A549 (cell line): ENCODE measurements at regions not wholly inside any gene's neighbourhood (a gene's known extent, or its start where the extent isn't known, plus 50 kb on each side); places are given as distances from the start of the nearest gene placed in this dataset.

Experiments used
- ATAC-seq, 2 experiments: fragments of 200-7000 bp in 1 of 2; fragments of >200 bp in 1 of 2; cut with Nextera tagmentation in 1 of 2; cut with Tn5 transposase in 1 of 2; 3 replicates each; pipeline versions ENCODE4 v1.8.0 to v1.9.1; 2018 to 2020; ENCODE audit warnings: mild to moderate bottlenecking in 1 of 2, moderate library complexity in 1 of 2
- CTCF ChIA-PET: fragments of 300-600 bp; sonication (Branson Sonifier 250); formaldehyde crosslinking; extraction: SDS; loops from one replicate; lab custom pipeline; 2021; ENCODE audit warnings: antibody characterized with exemption, inconsistent platforms; lab: Yijun Ruan, JAX
- POLR2A ChIA-PET: fragments of 350-600 bp; formaldehyde crosslinking; extraction: SDS; loops from one replicate; lab custom pipeline; 2021; ENCODE audit warnings: antibody characterized with exemption, inconsistent platforms; lab: Yijun Ruan, JAX
- DNase-seq, 2 experiments: peaks; one replicate each; pipeline versions ENCODE4 v3.0.0 to v3.0.0-alpha.2; 2011 to 2016; ENCODE audit warnings: low read depth in 1 of 2, low spot score in 1 of 2
- FAIRE-seq: peaks from 2 replicates; lab custom pipeline; 2011; peaks lifted over from hg19 to GRCh38; lab: Jason Lieb, UNC
- H3K27ac ChIP-seq, 2 experiments: fragments of >200 bp; sonication (Bioruptor Twin); formaldehyde crosslinking; 3 replicates each; pipeline ENCODE4 v1.5.1; 2016 to 2017
- H3K4me1 ChIP-seq: fragments of >200 bp; sonication (Bioruptor Twin); formaldehyde crosslinking; 3 replicates; pipeline ENCODE4 v1.6.1; 2016
- H3K4me2 ChIP-seq: fragments of >200 bp; sonication (Bioruptor Twin); formaldehyde crosslinking; 3 replicates; pipeline ENCODE4 v1.6.1; 2016
- H3K4me3 ChIP-seq: fragments of >200 bp; sonication (Bioruptor Twin); formaldehyde crosslinking; 3 replicates; pipeline ENCODE4 v1.5.1; 2016
- H3K9me3 ChIP-seq: fragments of >200 bp; sonication (Bioruptor Twin); formaldehyde crosslinking; 3 replicates; pipeline ENCODE4 v1.6.1; 2016
- CBX2 ChIP-seq: fragments of 200-600 bp; sonication (generic); IDR thresholded peaks from 2 replicates; pipeline ENCODE4 v1.6.1; 2016; ENCODE audit warnings: low read depth, mild to moderate bottlenecking, borderline replicate concordance
- CEBPB ChIP-seq, 2 experiments: fragments of >200 bp in 1 of 2; sonication (Bioruptor Twin) in 1 of 2; formaldehyde crosslinking in 1 of 2; IDR thresholded peaks; 2 replicates each; pipeline ENCODE4 v1.6.1; 2012 to 2016
- E2F6 ChIP-seq: IDR thresholded peaks from 2 replicates; pipeline ENCODE4 v1.6.1; 2012; ENCODE audit warnings: low read depth, borderline replicate concordance
- ESRRA ChIP-seq: fragments of 150-350 bp; IDR thresholded peaks from 2 replicates; pipeline ENCODE4 v1.6.1; 2014; ENCODE audit warnings: mild to moderate bottlenecking, low read length, borderline replicate concordance
- FOSL2 ChIP-seq, 2 experiments: fragments of 450-650 bp in 1 of 2; fragments of >200 bp in 1 of 2; sonication (Bioruptor Twin) in 1 of 2; formaldehyde crosslinking; IDR thresholded peaks; 2 replicates each; pipeline versions ENCODE4 v1.5.0 to v1.6.1; 2016 to 2020; ENCODE audit warnings: mild to moderate bottlenecking in 1 of 2, moderate library complexity in 1 of 2
- GATA3 ChIP-seq: IDR thresholded peaks from 2 replicates; pipeline ENCODE4 v1.6.1; 2012; ENCODE audit warnings: borderline replicate concordance
- HES2 ChIP-seq: fragments of >200 bp; sonication (Bioruptor Twin); formaldehyde crosslinking; IDR thresholded peaks from 2 replicates; pipeline ENCODE4 v1.6.1; 2016
- HEYL ChIP-seq: fragments of 250-450 bp; sonication (Bioruptor Pico); IDR thresholded peaks from 2 replicates; pipeline ENCODE4 v1.8.0; 2021; ENCODE audit warnings: mild to moderate bottlenecking, moderate library complexity
- JUN ChIP-seq, 2 experiments: fragments of >200 bp; sonication (Bioruptor Twin); formaldehyde crosslinking; IDR thresholded peaks; 2 replicates in 1 of 2; 3 replicates in 1 of 2; pipeline ENCODE4 v1.6.1; 2016 to 2017
- JUNB ChIP-seq: fragments of >200 bp; sonication (Bioruptor Twin); formaldehyde crosslinking; IDR thresholded peaks from 2 replicates; pipeline ENCODE4 v1.6.1; 2016
- KDM5A ChIP-seq: fragments of 200-600 bp; sonication (generic); IDR thresholded peaks from 2 replicates; pipeline ENCODE4 v1.6.1; 2016; ENCODE audit warnings: antibody characterized with exemption, mild to moderate bottlenecking
- MAFK ChIP-seq: fragments of 450-650 bp; IDR thresholded peaks from 2 replicates; pipeline ENCODE4 v1.6.1; 2014; ENCODE audit not compliant: partially characterized antibody
- MAZ ChIP-seq: fragments of 150-350 bp; IDR thresholded peaks from 2 replicates; pipeline ENCODE4 v1.6.1; 2014; ENCODE audit warnings: antibody characterized with exemption, low read depth, low read length, borderline replicate concordance
- MYC ChIP-seq: IDR thresholded peaks from 2 replicates; pipeline ENCODE4 v1.6.1; 2012; ENCODE audit warnings: mild to moderate bottlenecking, inconsistent platforms, low read length, improper control_type of control experiment, borderline replicate concordance
- NPAS2 ChIP-seq: fragments of 250-450 bp; sonication (Bioruptor Pico); IDR thresholded peaks from 2 replicates; pipeline ENCODE4 v1.8.0; 2022; ENCODE audit warnings: mild to moderate bottlenecking, moderate library complexity, borderline replicate concordance
- NR3C1 ChIP-seq: fragments of >200 bp; sonication (Bioruptor Twin); formaldehyde crosslinking; IDR thresholded peaks from 3 replicates; pipeline ENCODE4 v1.6.1; 2017
- RAD21 ChIP-seq, 2 experiments: fragments of >200 bp in 1 of 2; sonication (Bioruptor Twin) in 1 of 2; formaldehyde crosslinking in 1 of 2; IDR thresholded peaks in 1 of 2; conservative IDR thresholded peaks in 1 of 2; 2 replicates in 1 of 2; 3 replicates in 1 of 2; pipeline ENCODE4 v1.6.1; 2012 to 2018; ENCODE audit warnings: inconsistent platforms in 1 of 2
- REST ChIP-seq: fragments of 200-600 bp; sonication (generic); IDR thresholded peaks from 2 replicates; pipeline ENCODE4 v1.6.1; 2016; ENCODE audit warnings: antibody characterized with exemption, mild to moderate bottlenecking, moderate library complexity
- RFX5 ChIP-seq: fragments of 450-650 bp; IDR thresholded peaks from 2 replicates; pipeline ENCODE4 v1.7.1; 2014; ENCODE audit warnings: antibody characterized with exemption, mild to moderate bottlenecking, moderate library complexity
- RNF2 ChIP-seq: fragments of 200-600 bp; sonication (generic); IDR thresholded peaks from 2 replicates; pipeline ENCODE4 v1.6.1; 2016; ENCODE audit warnings: low read depth, mild to moderate bottlenecking, antibody characterized with exemption, moderate library complexity, borderline replicate concordance
- SREBF2 ChIP-seq: fragments of 450-650 bp; IDR thresholded peaks from 2 replicates; pipeline ENCODE4 v1.6.1; 2014; ENCODE audit warnings: mild to moderate bottlenecking, moderate library complexity
- ZC3H11A ChIP-seq: fragments of 450-650 bp; IDR thresholded peaks from 2 replicates; pipeline ENCODE4 v1.6.1; 2014; ENCODE audit warnings: antibody characterized with exemption, mild to moderate bottlenecking
- ZFP36 ChIP-seq: fragments of 450-650 bp; IDR thresholded peaks from 2 replicates; pipeline ENCODE4 v1.6.1; 2014; ENCODE audit warnings: borderline replicate concordance; ENCODE audit not compliant: partially characterized antibody
- ZNF302 ChIP-seq: fragments of 250-450 bp; sonication (Bioruptor Pico); IDR thresholded peaks from 2 replicates; pipeline ENCODE4 v1.9.0; 2021; ENCODE audit warnings: inconsistent platforms, mild to moderate bottlenecking, moderate library complexity
- ZSCAN20 ChIP-seq: fragments of 250-450 bp; sonication (Bioruptor Pico); IDR thresholded peaks from 2 replicates; pipeline ENCODE4 v1.8.0; 2022; ENCODE audit warnings: mild to moderate bottlenecking, moderate library complexity
- WGBS: methylation state at CpG from one replicate; pipeline ENCODE4 v1.1.6; 2017; ENCODE audit errors: missing lambda C conversion rate; 5-methylcytosine and 5-hydroxymethylcytosine counted together
- TF ChIP-seq, protein P1 (sequence below): fragments of 150-350 bp; IDR thresholded peaks from 2 replicates; pipeline ENCODE4 v1.6.1; 2014; ENCODE audit warnings: low read depth, mild to moderate bottlenecking, low read length

DNA sequence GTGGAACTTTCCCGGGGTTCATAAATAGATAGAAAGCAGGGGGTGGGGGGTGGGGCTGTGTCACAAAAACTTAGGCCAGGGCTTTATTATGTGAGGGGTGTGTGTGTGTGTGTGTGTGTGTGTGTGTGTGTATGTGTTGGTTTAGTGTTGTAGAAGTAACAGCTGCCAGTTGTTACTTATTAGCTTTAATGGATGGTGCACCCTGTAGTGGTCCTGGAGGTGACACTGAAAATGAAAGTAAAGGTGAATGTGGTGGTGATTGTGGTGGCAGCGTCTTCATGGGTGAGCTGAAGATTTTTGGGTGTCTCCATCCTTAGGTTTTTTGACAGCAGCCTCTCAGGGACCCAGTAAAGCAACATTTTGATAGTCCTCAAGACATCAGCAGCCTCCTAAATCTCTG, 449.9 kb downstream of the PDCD6IP start:
- no peak overlapping the region for H3K4me3 ChIP-seq
- ChIA-PET POLR2A (no interaction called here), CTCF (interaction anchor here (1.6 to 3.0 kb wide), 3 partner anchors 10 to 16 kb away, joined by 6 to 9 read pairs (median 6); no protein-coding TSS in a partner anchor)
- ATAC-seq, result no peak
- 40% methylated on average over 2 of the region's 2 CpGs for WGBS
- no peaks in the 10 kb centered on the region for H3K4me1 ChIP-seq
- FAIRE-seq, result no peak
- DNase-seq, result no peak
- TF ChIP-seq RAD21 (conservative IDR thresholded peaks at IDR 0.05 in 1 of 2, IDR thresholded peaks at IDR 0.05 in 1 of 2), result no peak
- TF ChIP-seq, protein P1, sequence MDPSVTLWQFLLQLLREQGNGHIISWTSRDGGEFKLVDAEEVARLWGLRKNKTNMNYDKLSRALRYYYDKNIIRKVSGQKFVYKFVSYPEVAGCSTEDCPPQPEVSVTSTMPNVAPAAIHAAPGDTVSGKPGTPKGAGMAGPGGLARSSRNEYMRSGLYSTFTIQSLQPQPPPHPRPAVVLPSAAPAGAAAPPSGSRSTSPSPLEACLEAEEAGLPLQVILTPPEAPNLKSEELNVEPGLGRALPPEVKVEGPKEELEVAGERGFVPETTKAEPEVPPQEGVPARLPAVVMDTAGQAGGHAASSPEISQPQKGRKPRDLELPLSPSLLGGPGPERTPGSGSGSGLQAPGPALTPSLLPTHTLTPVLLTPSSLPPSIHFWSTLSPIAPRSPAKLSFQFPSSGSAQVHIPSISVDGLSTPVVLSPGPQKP, result no peak
- no peak for TF ChIP-seq ZSCAN20 (CRISPR knock-in tag)
- TF ChIP-seq HEYL (CRISPR knock-in tag), result no peak
- TF ChIP-seq NPAS2, result no peak
- no peak for TF ChIP-seq JUN (IDR thresholded peaks at IDR 0.05)
- no peak for TF ChIP-seq ZC3H11A
- TF ChIP-seq GATA3, result no peak
- TF ChIP-seq ZNF302, result no peak
- no peak for TF ChIP-seq E2F6
- no peak for TF ChIP-seq HES2
- no peak for TF ChIP-seq RNF2
- H3K27ac ChIP-seq, result no peak overlapping the region
- no peak overlapping the region for H3K4me2 ChIP-seq
- H3K9me3 ChIP-seq, result no peaks in the 10 kb centered on the region

DNA sequence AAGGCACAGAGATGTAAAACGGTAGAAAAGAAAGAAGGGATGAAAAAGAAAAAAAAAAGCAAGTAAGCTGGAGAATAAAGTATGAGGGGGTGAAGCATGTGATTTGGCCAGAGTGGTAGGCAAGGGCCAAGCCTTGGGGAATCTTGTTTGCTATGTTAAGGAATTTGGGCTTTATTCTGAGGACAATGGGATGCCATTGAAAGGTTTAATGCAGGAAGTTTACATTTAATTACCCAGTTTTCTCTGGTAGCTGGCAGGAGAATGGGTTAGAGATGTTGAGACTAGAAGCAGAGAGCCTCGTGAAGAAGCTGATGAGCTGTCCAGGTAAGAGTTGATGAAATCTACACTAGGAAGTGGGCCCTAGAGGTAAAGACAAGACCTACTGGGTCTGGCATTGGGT, 455.9 kb downstream of the PDCD6IP start:
- ChIA-PET POLR2A (no interaction called here), CTCF (interaction anchor here (0.6 to 1.2 kb wide), 3 partner anchors 14 to 429 kb away, joined by 3 read pairs; no protein-coding TSS in a partner anchor)
- Histone ChIP-seq H3K9me3 (no peaks in the 10 kb centered on the region), H3K4me1 (no peaks in the 10 kb centered on the region), H3K4me2 (no peak overlapping the region), H3K4me3 (no peak overlapping the region), H3K27ac (no peak overlapping the region)
- no peak for ATAC-seq
- no peak for TF ChIP-seq NPAS2
- no peak for TF ChIP-seq ZC3H11A
- TF ChIP-seq ZSCAN20 (CRISPR knock-in tag), result no peak
- TF ChIP-seq FOSL2 (IDR thresholded peaks at IDR 0.05), result no peak
- TF ChIP-seq FOSL2 (CRISPR knock-in tag; IDR thresholded peaks at IDR 0.05), result no peak
- no peak for FAIRE-seq
- 33% methylated on average over 2 of the region's 2 CpGs for WGBS
- DNase-seq, result no peak

DNA sequence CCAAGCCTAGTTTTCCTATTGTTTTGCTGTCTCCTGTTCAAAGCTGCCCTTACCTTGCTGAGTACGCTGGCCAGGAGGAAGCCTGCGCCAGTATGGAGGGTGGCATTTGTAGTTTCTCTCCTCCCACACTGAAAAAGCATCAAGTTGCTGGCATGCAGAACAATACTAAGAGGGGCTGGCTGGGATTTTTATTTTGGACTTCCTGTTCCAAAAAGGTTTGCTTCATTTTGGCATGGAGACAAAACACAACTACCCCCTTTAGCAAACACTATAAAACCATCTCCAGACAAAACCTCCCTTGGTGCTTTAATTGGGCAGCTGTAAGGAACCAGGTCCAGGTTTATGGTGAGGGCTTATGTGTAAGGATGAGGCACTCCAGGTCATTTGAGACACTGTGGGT, 457.6 kb downstream of the PDCD6IP start:
- WGBS, result 91% methylated on average over 2 of the region's 2 CpGs
- Histone ChIP-seq H3K27ac (no peak overlapping the region), H3K9me3 (no peaks in the 10 kb centered on the region), H3K4me1 (no peaks in the 10 kb centered on the region), H3K4me2 (no peak overlapping the region), H3K4me3 (no peak overlapping the region)
- no peak for ATAC-seq
- FAIRE-seq, result no peak
- ChIA-PET POLR2A (no interaction called here), CTCF (no interaction called here)
- no peak for TF ChIP-seq MYC
- TF ChIP-seq RFX5, result no peak
- TF ChIP-seq GATA3, result no peak
- no peak for TF ChIP-seq JUN (IDR thresholded peaks at IDR 0.05)
- no peak for TF ChIP-seq CEBPB (IDR thresholded peaks at IDR 0.05)
- no peak for TF ChIP-seq MAZ
- TF ChIP-seq MAFK, result no peak
- no peak for TF ChIP-seq REST
- no peak for TF ChIP-seq NPAS2
- TF ChIP-seq ZC3H11A, result no peak
- no peak for TF ChIP-seq NR3C1
- TF ChIP-seq JUNB, result no peak
- no peak for TF ChIP-seq KDM5A
- no peak for TF ChIP-seq ESRRA
- no peak for TF ChIP-seq SREBF2
- no peak for TF ChIP-seq CBX2
- no peak for TF ChIP-seq ZFP36
- no peak for DNase-seq
